ENCODE measurements at regions not wholly inside any gene's neighbourhood (a gene's known extent, or its start where the extent isn't known, plus 50 kb on each side); places are given as distances from the start of the nearest gene placed in this dataset.

DNA sequence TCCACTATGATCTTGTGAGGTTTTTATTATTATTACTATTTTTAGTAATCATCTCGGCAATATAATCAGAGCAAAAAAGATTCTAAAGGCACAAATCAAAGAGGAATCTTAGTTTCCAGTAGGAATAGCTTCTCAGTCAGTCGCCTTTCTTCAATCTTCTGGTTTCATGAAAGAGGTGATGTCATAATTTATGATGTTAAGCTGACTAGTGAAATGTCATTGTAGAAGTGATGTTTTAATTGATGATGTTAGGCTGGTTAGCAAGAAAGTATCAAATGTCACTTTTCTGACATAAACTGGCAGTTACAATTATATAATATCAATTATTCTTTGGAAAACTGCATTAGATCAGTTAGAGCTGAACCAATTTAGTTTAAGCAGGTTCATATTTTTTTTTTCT, 476.7 kb upstream of the ETAA1 start:
- TF ChIP-seq TAF1 (IDR thresholded peaks at IDR 0.05; ENCODE audit: low read depth) (no peak), EGR1 (IDR thresholded peaks at IDR 0.05) (no peak), EP300 (IDR thresholded peaks at IDR 0.05; ENCODE audit: borderline replicate concordance) (no peak), RAD21 (IDR thresholded peaks at IDR 0.05; ENCODE audit: low read depth) (no peak), YY1 (IDR thresholded peaks at IDR 0.05; ENCODE audit: low read depth) (no peak)
- TF ChIP-seq, protein P1, sequence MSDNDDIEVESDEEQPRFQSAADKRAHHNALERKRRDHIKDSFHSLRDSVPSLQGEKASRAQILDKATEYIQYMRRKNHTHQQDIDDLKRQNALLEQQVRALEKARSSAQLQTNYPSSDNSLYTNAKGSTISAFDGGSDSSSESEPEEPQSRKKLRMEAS (IDR thresholded peaks at IDR 0.05), result no peak

All from Ishikawa (cell line).